ENCODE measurements at regions not wholly inside any gene's neighbourhood (a gene's known extent, or its start where the extent isn't known, plus 50 kb on each side); places are given as distances from the start of the nearest gene placed in this dataset.

GRCh38 chr18:54529444-54529843, 61.6 kb upstream of the DYNAP start:
- no peak for TF ChIP-seq CTCF (conservative IDR thresholded peaks at IDR 0.05)
- TF ChIP-seq ZFX (IDR thresholded peaks at IDR 0.05), result no peak
